DND-41 (cell line): ENCODE measurements at regions not wholly inside any gene's neighbourhood (a gene's known extent, or its start where the extent isn't known, plus 50 kb on each side); places are given as distances from the start of the nearest gene placed in this dataset.

Experiments
- ATAC-seq: fragments of 200-7000 bp; cut with Tn5 transposase; 3 replicates; pipeline ENCODE4 v1.9.1; 2021; ENCODE audit warnings: low read depth; ENCODE audit not compliant: insufficient read depth
- DNase-seq: peaks from one replicate; pipeline ENCODE4 v3.0.0-alpha.2; 2020
- H2AFZ ChIP-seq: 2 replicates; pipeline ENCODE4 v1.6.0; 2012; ENCODE audit warnings: low read depth, low read length
- H3K27ac ChIP-seq: 2 replicates; pipeline ENCODE4 v1.5.1; 2012; ENCODE audit warnings: low read length, inconsistent platforms
- H3K27me3 ChIP-seq: fragments of 200-600 bp; sonication (generic); 2 replicates; pipeline ENCODE4 v1.6.0; 2012; ENCODE audit warnings: low read length, mild to moderate bottlenecking, inconsistent platforms; ENCODE audit not compliant: insufficient read depth, poor library complexity
- H3K36me3 ChIP-seq: 2 replicates; pipeline ENCODE4 v1.5.1; 2012; ENCODE audit warnings: low read length, inconsistent platforms; ENCODE audit not compliant: insufficient read depth
- H3K4me1 ChIP-seq: 2 replicates; pipeline ENCODE4 v1.5.1; 2012; ENCODE audit warnings: mild to moderate bottlenecking, low read length; ENCODE audit not compliant: insufficient read depth
- H3K4me2 ChIP-seq: 2 replicates; pipeline ENCODE4 v1.6.0; 2012; ENCODE audit warnings: mild to moderate bottlenecking, moderate library complexity, low read length, inconsistent platforms; ENCODE audit not compliant: insufficient read depth
- H3K4me3 ChIP-seq, 2 experiments: fragments of 200-600 bp in 1 of 2; shearing (Covaris generic) in 1 of 2; 2 replicates each; pipeline ENCODE4 v1.5.1; 2012 to 2016; ENCODE audit warnings: inconsistent platforms in 2 of 2, low read length in 2 of 2, mild to moderate bottlenecking in 2 of 2, low read depth in 1 of 2, moderate library complexity in 1 of 2
- H3K79me2 ChIP-seq: 2 replicates; pipeline ENCODE4 v1.6.0; 2012; ENCODE audit warnings: low read length, inconsistent platforms; ENCODE audit not compliant: insufficient read depth
- H3K9ac ChIP-seq: 2 replicates; pipeline ENCODE4 v1.6.0; 2012; ENCODE audit warnings: low read depth, mild to moderate bottlenecking, inconsistent platforms, low read length, moderate library complexity
- H3K9me3 ChIP-seq: 2 replicates; pipeline ENCODE4 v1.5.1; 2012; ENCODE audit warnings: low read length, moderate library complexity, mild to moderate bottlenecking, inconsistent platforms; ENCODE audit not compliant: insufficient read depth, severe bottlenecking
- H4K20me1 ChIP-seq: 2 replicates; pipeline ENCODE4 v1.6.0; 2012; ENCODE audit warnings: low read length; ENCODE audit not compliant: insufficient read depth
- CTCF ChIP-seq: IDR thresholded peaks from 2 replicates; pipeline ENCODE4 v1.5.1; 2012; ENCODE audit warnings: borderline replicate concordance, low read length, moderate library complexity, mild to moderate bottlenecking; ENCODE audit not compliant: poor library complexity, severe bottlenecking; ENCODE audit errors: extremely low read depth
- EZH2 ChIP-seq: IDR thresholded peaks from 3 replicates; pipeline ENCODE4 v1.6.1; 2012; ENCODE audit warnings: borderline replicate concordance, low read depth, mild to moderate bottlenecking, moderate library complexity, low read length, inconsistent platforms; ENCODE audit not compliant: severe bottlenecking

DNA sequence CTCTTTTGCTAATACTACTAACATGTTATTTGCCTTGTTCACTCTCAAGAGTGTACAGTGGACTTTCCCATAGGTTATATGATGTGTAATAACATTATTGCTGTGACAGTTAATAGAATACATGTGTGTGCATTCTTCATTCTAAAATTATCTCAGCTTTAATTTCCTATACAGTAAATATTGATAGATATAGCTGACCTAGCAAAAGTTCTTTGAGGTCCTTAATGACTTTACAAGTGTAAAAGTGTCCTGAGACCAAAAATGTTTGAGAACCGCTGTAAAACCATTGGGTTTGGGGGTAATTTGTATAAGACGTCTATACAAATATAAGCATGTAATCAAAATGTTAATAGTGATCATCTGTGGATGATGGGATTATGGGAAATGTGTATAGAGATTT lies 469.5 kb upstream of the PROK2 start:
- Histone ChIP-seq H4K20me1 (no peaks in the 10 kb centered on the region), H3K27me3 (peaks cover 3% of the 10 kb centered on the region), H3K4me2 (no peak overlapping the region), H3K27ac (no peak overlapping the region), H3K36me3 (no peaks in the 10 kb centered on the region), H3K79me2 (no peaks in the 10 kb centered on the region), H3K9ac (no peak overlapping the region), H2AFZ (no peak overlapping the region), H3K4me1 (peaks cover 22% of the 10 kb centered on the region), H3K9me3 (no peaks in the 10 kb centered on the region), H3K4me3 (no peak overlapping the region)
- ATAC-seq (no peak), DNase-seq (no peak)
- TF ChIP-seq EZH2, result no peak
- no peak for TF ChIP-seq CTCF

GRCh38 chr3:72250725-72251124 lies 465.8 kb upstream of the PROK2 start:
- Histone ChIP-seq H3K4me1 (peaks cover 6% of the 10 kb centered on the region), H3K9me3 (no peaks in the 10 kb centered on the region), H3K9ac (no peak overlapping the region), H3K27me3 (peaks cover 3% of the 10 kb centered on the region), H4K20me1 (no peaks in the 10 kb centered on the region), H3K4me2 (no peak overlapping the region), H2AFZ (no peak overlapping the region), H3K36me3 (no peaks in the 10 kb centered on the region), H3K4me3 (no peak overlapping the region), H3K79me2 (no peaks in the 10 kb centered on the region), H3K27ac (no peak overlapping the region)
- DNase-seq (no peak), ATAC-seq (no peak)
- TF ChIP-seq CTCF, result no peak
- TF ChIP-seq EZH2, result no peak

GRCh38 chr3:72248869-72249268 lies 463.9 kb upstream of the PROK2 start:
- Histone ChIP-seq H3K4me1 (no peaks in the 10 kb centered on the region), H3K9ac (no peak overlapping the region), H2AFZ (no peak overlapping the region), H3K27me3 (peaks cover 3% of the 10 kb centered on the region), H3K36me3 (no peaks in the 10 kb centered on the region), H3K27ac (no peak overlapping the region), H3K79me2 (no peaks in the 10 kb centered on the region), H4K20me1 (no peaks in the 10 kb centered on the region), H3K4me3 (no peak overlapping the region), H3K9me3 (no peaks in the 10 kb centered on the region), H3K4me2 (no peak overlapping the region)
- TF ChIP-seq EZH2 (no peak), CTCF (no peak)
- ATAC-seq (no peak), DNase-seq (no peak)

GRCh38 chr3:72248389-72248761 lies 463.4 kb upstream of the PROK2 start:
- no peak for DNase-seq
- Histone ChIP-seq H3K27me3 (peaks cover 3% of the 10 kb centered on the region), H3K4me2 (no peak overlapping the region), H3K4me3 (no peak overlapping the region), H3K4me1 (no peaks in the 10 kb centered on the region), H3K9me3 (no peaks in the 10 kb centered on the region), H4K20me1 (no peaks in the 10 kb centered on the region), H3K79me2 (no peaks in the 10 kb centered on the region), H3K27ac (no peak overlapping the region), H3K9ac (no peak overlapping the region), H3K36me3 (no peaks in the 10 kb centered on the region), H2AFZ (no peak overlapping the region)
- no peak for ATAC-seq
- TF ChIP-seq CTCF (no peak), EZH2 (no peak)
